Trophoblast cell (in vitro differentiated cells and primary cell): ENCODE measurements at regions not wholly inside any gene's neighbourhood (a gene's known extent, or its start where the extent isn't known, plus 50 kb on each side); places are given as distances from the start of the nearest gene placed in this dataset.

Experiments used
- DNase-seq, 2 donors: peaks; one replicate each; pipeline ENCODE4 v3.0.0-alpha.2; 2016
- H2AFZ ChIP-seq: 2 replicates; pipeline ENCODE4 v1.6.1; 2013; ENCODE audit warnings: low read length, moderate library complexity, mild to moderate bottlenecking; ENCODE audit not compliant: insufficient read depth, poor library complexity
- H2AK5ac ChIP-seq: 2 replicates; pipeline ENCODE4 v1.6.1; 2013; ENCODE audit warnings: mild to moderate bottlenecking, low read length
- H2BK120ac ChIP-seq: 2 replicates; pipeline ENCODE4 v1.6.1; 2013; ENCODE audit warnings: low read length, mild to moderate bottlenecking, moderate library complexity; ENCODE audit not compliant: insufficient read depth, poor library complexity
- H2BK12ac ChIP-seq: 2 replicates; pipeline ENCODE4 v1.6.1; 2013; ENCODE audit warnings: mild to moderate bottlenecking, low read length, moderate library complexity
- H2BK5ac ChIP-seq: 2 replicates; pipeline ENCODE4 v1.6.1; 2013; ENCODE audit warnings: low read length, low read depth, moderate library complexity, mild to moderate bottlenecking; ENCODE audit not compliant: poor library complexity
- H3K14ac ChIP-seq: 2 replicates; pipeline ENCODE4 v1.6.1; 2013; ENCODE audit warnings: mild to moderate bottlenecking, low read length
- H3K18ac ChIP-seq: 2 replicates; pipeline ENCODE4 v1.6.1; 2013; ENCODE audit warnings: mild to moderate bottlenecking, low read length
- H3K23ac ChIP-seq: 2 replicates; pipeline ENCODE4 v1.6.1; 2013; ENCODE audit warnings: low read length
- H3K27ac ChIP-seq: 2 replicates; pipeline ENCODE4 v1.5.1; 2013; ENCODE audit warnings: low read depth, mild to moderate bottlenecking, inconsistent platforms, low read length, moderate library complexity
- H3K27me3 ChIP-seq: 2 replicates; pipeline ENCODE4 v1.6.1; 2013; ENCODE audit warnings: inconsistent platforms, mild to moderate bottlenecking, low read length, moderate library complexity; ENCODE audit not compliant: insufficient read depth
- H3K36me3 ChIP-seq, 2 experiments: 1 replicate in 1 of 2; 2 replicates in 1 of 2; pipeline ENCODE4 v1.6.1; 2013; ENCODE audit warnings: low read length in 2 of 2, mild to moderate bottlenecking in 2 of 2, moderate library complexity in 1 of 2; ENCODE audit not compliant: insufficient read depth in 2 of 2, control insufficient read depth in 1 of 2
- H3K4ac ChIP-seq: 2 replicates; pipeline ENCODE4 v1.6.1; 2013; ENCODE audit warnings: low read depth, mild to moderate bottlenecking, low read length, moderate library complexity
- H3K4me1 ChIP-seq, 2 experiments: 1 replicate in 1 of 2; 2 replicates in 1 of 2; pipeline ENCODE4 v1.6.1; 2013; ENCODE audit warnings: low read length in 2 of 2, mild to moderate bottlenecking in 2 of 2, moderate library complexity in 1 of 2; ENCODE audit not compliant: insufficient read depth in 2 of 2, control insufficient read depth in 1 of 2
- H3K4me2 ChIP-seq: 2 replicates; pipeline ENCODE4 v1.6.1; 2013; ENCODE audit warnings: inconsistent platforms, mild to moderate bottlenecking, low read length, moderate library complexity
- H3K4me3 ChIP-seq: 2 replicates; pipeline ENCODE4 v1.5.1; 2013; ENCODE audit warnings: mild to moderate bottlenecking, low read depth, low read length, inconsistent platforms
- H3K79me1 ChIP-seq: one replicate; pipeline ENCODE4 v1.6.1; 2013; ENCODE audit warnings: low read length
- H3K79me2 ChIP-seq: 2 replicates; pipeline ENCODE4 v1.6.1; 2013; ENCODE audit warnings: low read length, mild to moderate bottlenecking; ENCODE audit not compliant: control insufficient read depth, insufficient read depth, poor library complexity
- H3K9ac ChIP-seq: 2 replicates; pipeline ENCODE4 v1.6.1; 2013; ENCODE audit warnings: mild to moderate bottlenecking, low read length
- H3K9me3 ChIP-seq: 2 replicates; pipeline ENCODE4 v1.6.1; 2013; ENCODE audit warnings: low read depth, mild to moderate bottlenecking, control low read depth, inconsistent platforms, low read length; ENCODE audit not compliant: insufficient read depth
- H4K12ac ChIP-seq: 2 replicates; pipeline ENCODE4 v1.6.1; 2013; ENCODE audit warnings: low read depth, mild to moderate bottlenecking, low read length, moderate library complexity
- H4K8ac ChIP-seq: 2 replicates; pipeline ENCODE4 v1.6.1; 2013; ENCODE audit warnings: low read depth, mild to moderate bottlenecking, low read length, moderate library complexity
- H4K91ac ChIP-seq: one replicate; pipeline ENCODE4 v1.6.1; 2013; ENCODE audit warnings: low read depth, mild to moderate bottlenecking, low read length, moderate library complexity
- WGBS: extraction: QIAGEN DNeasy Blood & Tissue Kit; methylation state at CpG from one replicate; pipeline ENCODE4 v1.1.7; 2013; ENCODE audit warnings: missing lambda C conversion rate; ENCODE audit not compliant: insufficient read length, insufficient coverage; ENCODE audit errors: extremely low coverage; 5-methylcytosine and 5-hydroxymethylcytosine counted together

GRCh38 chr18:77379976-77380509 is 130.4 kb downstream of the GALR1 start:
- H3K79me2 ChIP-seq: no peaks in the 10 kb centered on the region
- no peaks in the 10 kb centered on the region for H3K79me1 ChIP-seq
- H2AFZ ChIP-seq: no peak overlapping the region
- no peak overlapping the region for H3K14ac ChIP-seq
- no peaks in the 10 kb centered on the region for H3K27me3 ChIP-seq
- H3K4me2 ChIP-seq: peak overlapping the region; percentile 41
- no peak overlapping the region for H2BK12ac ChIP-seq
- H2AK5ac ChIP-seq: no peak overlapping the region
- no peaks in the 10 kb centered on the region for H3K36me3 ChIP-seq
- no peak overlapping the region for H4K8ac ChIP-seq
- no peak overlapping the region for H4K91ac ChIP-seq
- H3K4me1 ChIP-seq: peaks cover 0 to 4% of the 10 kb centered on the region in 2 experiments
- H3K9me3 ChIP-seq: no peaks in the 10 kb centered on the region
- peak overlapping the region; percentile 33 for H3K27ac ChIP-seq
- H2BK120ac ChIP-seq: no peak overlapping the region
- no peak for DNase-seq
- no peak overlapping the region for H3K18ac ChIP-seq
- WGBS: no CpG with 5 or more reads among the region's 5 CpGs
- H3K9ac ChIP-seq: no peak overlapping the region
- H3K4me3 ChIP-seq: no peak overlapping the region
- no peak overlapping the region for H3K23ac ChIP-seq
- no peak overlapping the region for H2BK5ac ChIP-seq
- H4K12ac ChIP-seq: no peak overlapping the region
- no peak overlapping the region for H3K4ac ChIP-seq

GRCh38 chr18:77380695-77381094 is 131.0 kb downstream of the GALR1 start:
- Histone ChIP-seq H3K23ac (no peak overlapping the region), H3K27me3 (no peaks in the 10 kb centered on the region), H2AFZ (no peak overlapping the region), H4K8ac (no peak overlapping the region), H3K9me3 (no peaks in the 10 kb centered on the region), H3K4me3 (no peak overlapping the region), H2BK5ac (no peak overlapping the region), H3K18ac (no peak overlapping the region), H2AK5ac (no peak overlapping the region), H3K4ac (no peak overlapping the region), H3K36me3 (no peaks in the 10 kb centered on the region), H2BK120ac (no peak overlapping the region), H3K79me2 (no peaks in the 10 kb centered on the region), H3K14ac (no peak overlapping the region), H3K4me2 (no peak overlapping the region), H3K9ac (no peak overlapping the region), H4K12ac (no peak overlapping the region), H2BK12ac (no peak overlapping the region), H3K27ac (no peak overlapping the region), H4K91ac (no peak overlapping the region), H3K4me1 (peaks cover 0 to 4% of the 10 kb centered on the region in 2 experiments), H3K79me1 (no peaks in the 10 kb centered on the region)
- DNase-seq: no peak
- no CpG with 5 or more reads among the region's 5 CpGs for WGBS

- H3K9me3 ChIP-seq: no peaks in the 10 kb centered on the region
- H4K91ac ChIP-seq: no peak overlapping the region
- H4K8ac ChIP-seq: no peak overlapping the region
- no peaks in the 10 kb centered on the region for H3K27me3 ChIP-seq
- H2AK5ac ChIP-seq: no peak overlapping the region
- no peak overlapping the region for H2BK12ac ChIP-seq
- no peak overlapping the region for H3K4ac ChIP-seq
- H3K79me1 ChIP-seq: no peaks in the 10 kb centered on the region
- no peaks in the 10 kb centered on the region for H3K79me2 ChIP-seq
- no peak overlapping the region for H3K4me2 ChIP-seq
- no peak overlapping the region for H2BK120ac ChIP-seq
- no peak overlapping the region for H4K12ac ChIP-seq
- H2AFZ ChIP-seq: no peak overlapping the region
- H3K14ac ChIP-seq: no peak overlapping the region
- no peak overlapping the region for H3K18ac ChIP-seq
- H3K27ac ChIP-seq: no peak overlapping the region
- WGBS: no CpG with 5 or more reads among the region's 5 CpGs
- H2BK5ac ChIP-seq: no peak overlapping the region
- H3K36me3 ChIP-seq: no peaks in the 10 kb centered on the region
- no peak overlapping the region for H3K4me3 ChIP-seq
- H3K23ac ChIP-seq: no peak overlapping the region
- H3K4me1 ChIP-seq: no peaks in the 10 kb centered on the region
- DNase-seq: no peak
- H3K9ac ChIP-seq: no peak overlapping the region
Measured at GRCh38 chr18:77392321-77392720, 142.7 kb downstream of the GALR1 start.

GRCh38 chr18:77393519-77393918 is 143.9 kb downstream of the GALR1 start:
- Histone ChIP-seq H2BK120ac (no peak overlapping the region), H3K9ac (no peak overlapping the region), H4K12ac (no peak overlapping the region), H3K27ac (no peak overlapping the region), H3K36me3 (no peaks in the 10 kb centered on the region), H3K18ac (no peak overlapping the region), H3K79me2 (no peaks in the 10 kb centered on the region), H3K4me1 (no peaks in the 10 kb centered on the region), H3K9me3 (no peaks in the 10 kb centered on the region), H3K23ac (no peak overlapping the region), H3K4ac (no peak overlapping the region), H2AFZ (no peak overlapping the region), H3K4me3 (no peak overlapping the region), H3K79me1 (no peaks in the 10 kb centered on the region), H3K27me3 (no peaks in the 10 kb centered on the region), H3K4me2 (no peak overlapping the region), H2AK5ac (no peak overlapping the region), H2BK5ac (no peak overlapping the region), H3K14ac (no peak overlapping the region), H2BK12ac (no peak overlapping the region), H4K91ac (no peak overlapping the region), H4K8ac (no peak overlapping the region)
- WGBS: no CpG with 5 or more reads among the region's 5 CpGs
- no peak for DNase-seq
